Epithelial cell of esophagus (primary cell): ENCODE measurements at regions not wholly inside any gene's neighbourhood (a gene's known extent, or its start where the extent isn't known, plus 50 kb on each side); places are given as distances from the start of the nearest gene placed in this dataset.
"Not testable (repeated sequence)": the region's sequence is repeated elsewhere in the genome, so short reads cannot be mapped to it uniquely, and the experiment has no call there.

ENCODE experiments used
- DNase-seq: peaks from one replicate; pipeline ENCODE4 v3.0.0; 2010; ENCODE audit warnings: low read depth
- H3K4me3 ChIP-seq: 2 replicates; pipeline ENCODE4 v1.5.1; 2011; ENCODE audit warnings: mild to moderate bottlenecking, low read length, control low read depth
- CTCF ChIP-seq: IDR thresholded peaks from 2 replicates; pipeline ENCODE4 v1.5.1; 2011; ENCODE audit warnings: low read depth, mild to moderate bottlenecking, low read length, control low read depth, inconsistent platforms; ENCODE audit not compliant: insufficient read depth; ENCODE audit errors: missing control alignments

GRCh38 chr4:181017038-181017437, 1226.2 kb upstream of the TENM3 start:
- no peak for DNase-seq
- no peak overlapping the region for H3K4me3 ChIP-seq
- TF ChIP-seq CTCF, result no peak

- peak; percentile 44 for DNase-seq
- H3K4me3 ChIP-seq, result no peak overlapping the region
- TF ChIP-seq CTCF, result no peak
These were observed 1224.7 kb upstream of the TENM3 start for GRCh38 chr4:181018472-181018871.

DNA sequence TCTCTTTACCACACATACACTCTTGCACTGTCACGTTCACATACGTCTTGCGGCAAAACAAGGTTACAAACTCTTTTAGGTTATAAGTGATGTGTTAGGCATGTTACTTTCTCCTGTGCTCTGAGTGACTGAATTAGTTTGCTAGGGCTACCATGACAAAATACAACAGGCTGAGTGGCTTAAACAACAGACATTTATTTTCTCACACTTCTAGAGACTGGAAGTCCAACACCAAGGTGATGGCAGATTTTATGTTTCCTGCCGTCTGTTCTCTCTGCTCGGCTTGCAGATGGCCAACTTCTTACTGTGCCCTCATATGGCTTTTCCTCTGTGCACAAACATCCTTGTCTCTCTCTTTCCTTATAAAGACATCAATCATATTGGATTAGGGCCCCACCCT, 1224.3 kb upstream of the TENM3 start:
- H3K4me3 ChIP-seq, result no peak overlapping the region
- TF ChIP-seq CTCF, result no peak
- DNase-seq, result no peak

- no peak for TF ChIP-seq CTCF
- no peak overlapping the region for H3K4me3 ChIP-seq
- no peak for DNase-seq
These were observed 1222.7 kb upstream of the TENM3 start for GRCh38 chr4:181020456-181020855.

GRCh38 chr4:181021213-181021612, 1222.0 kb upstream of the TENM3 start:
- DNase-seq, result no peak
- H3K4me3 ChIP-seq, result no peak overlapping the region
- no peak for TF ChIP-seq CTCF

GRCh38 chr4:181030135-181030921, 1212.9 kb upstream of the TENM3 start:
- H3K4me3 ChIP-seq, result not testable (repeated sequence)
- peak; percentile 81 for DNase-seq

DNA sequence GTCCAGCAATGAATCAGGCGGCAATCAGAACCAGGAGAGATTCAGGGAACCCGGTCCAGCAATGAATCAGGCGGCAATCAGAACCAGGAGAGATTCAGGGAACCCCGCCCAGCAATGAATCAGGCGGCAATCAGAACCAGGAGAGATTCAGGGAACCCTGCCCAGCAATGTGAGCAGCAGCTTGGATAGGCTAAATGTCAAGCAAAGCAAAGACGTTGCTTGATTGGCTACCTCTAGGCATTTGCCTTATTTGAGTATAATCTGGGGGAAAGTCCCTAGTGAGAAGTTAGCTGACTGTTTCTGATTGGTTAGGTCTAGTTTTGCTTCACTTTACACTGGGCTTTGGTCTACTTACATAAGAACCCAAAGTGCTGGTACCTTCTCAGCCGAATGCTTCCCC, 1212.2 kb upstream of the TENM3 start:
- no peak for TF ChIP-seq CTCF
- no peak for DNase-seq
- H3K4me3 ChIP-seq, result no peak overlapping the region
